Nephron progenitor cell (in vitro differentiated cells): ENCODE measurements at regions not wholly inside any gene's neighbourhood (a gene's known extent, or its start where the extent isn't known, plus 50 kb on each side); places are given as distances from the start of the nearest gene placed in this dataset.

Source experiments
- DNase-seq: peaks from one replicate; pipeline ENCODE4 v3.0.0; 2021
- H3K27ac Mint-ChIP-seq: 2 replicates; pipeline ENCODE4 v1.8.0; 2021; ENCODE audit warnings: mild to moderate bottlenecking, moderate library complexity, mixed read lengths
- H3K27me3 Mint-ChIP-seq: 2 replicates; pipeline ENCODE4 v1.8.0; 2021; ENCODE audit warnings: mild to moderate bottlenecking, low read depth, mixed read lengths; ENCODE audit not compliant: poor library complexity
- H3K36me3 Mint-ChIP-seq: 2 replicates; pipeline ENCODE4 v1.8.0; 2021; ENCODE audit warnings: low read depth, mixed read lengths
- H3K4me1 Mint-ChIP-seq: 2 replicates; pipeline ENCODE4 v1.8.0; 2021; ENCODE audit warnings: mixed read lengths
- H3K4me3 Mint-ChIP-seq: 2 replicates; pipeline ENCODE4 v1.8.0; 2021; ENCODE audit warnings: mild to moderate bottlenecking, moderate library complexity, mixed read lengths
- H3K9me3 Mint-ChIP-seq: 2 replicates; pipeline ENCODE4 v1.8.0; 2021; ENCODE audit warnings: mild to moderate bottlenecking, moderate library complexity, mixed read lengths
- CTCF ChIP-seq: fragments of 200-600 bp; sonication (generic); IDR thresholded peaks from 2 replicates; pipeline ENCODE4 v1.5.0; 2021; ENCODE audit warnings: antibody characterized with exemption

GRCh38 chr9:115759426-115759825 is 394.2 kb upstream of the PAPPA start:
- Mint-ChIP-seq H3K27me3 (peaks cover 8% of the 10 kb centered on the region), H3K27ac (no peak overlapping the region), H3K4me1 (peaks cover 5% of the 10 kb centered on the region), H3K36me3 (no peaks in the 10 kb centered on the region), H3K9me3 (peaks cover 11% of the 10 kb centered on the region), H3K4me3 (no peak overlapping the region)
- no peak for DNase-seq
- TF ChIP-seq CTCF: no peak

- H3K36me3 Mint-ChIP-seq: no peaks in the 10 kb centered on the region
- H3K9me3 Mint-ChIP-seq: peaks cover 12% of the 10 kb centered on the region
- no peak overlapping the region for H3K27ac Mint-ChIP-seq
- TF ChIP-seq CTCF: no peak
- no peaks in the 10 kb centered on the region for H3K27me3 Mint-ChIP-seq
- no peaks in the 10 kb centered on the region for H3K4me1 Mint-ChIP-seq
- H3K4me3 Mint-ChIP-seq: no peak overlapping the region
- no peak for DNase-seq
These were observed 388.9 kb upstream of the PAPPA start for GRCh38 chr9:115764645-115765044.

GRCh38 chr9:115765060-115765459 is 388.5 kb upstream of the PAPPA start:
- no peak for TF ChIP-seq CTCF
- H3K27me3 Mint-ChIP-seq: no peaks in the 10 kb centered on the region
- no peaks in the 10 kb centered on the region for H3K4me1 Mint-ChIP-seq
- H3K9me3 Mint-ChIP-seq: peaks cover 16% of the 10 kb centered on the region
- H3K27ac Mint-ChIP-seq: no peak overlapping the region
- no peak overlapping the region for H3K4me3 Mint-ChIP-seq
- DNase-seq: no peak
- H3K36me3 Mint-ChIP-seq: no peaks in the 10 kb centered on the region

GRCh38 chr9:115766370-115766955 is 387.1 kb upstream of the PAPPA start:
- Mint-ChIP-seq H3K9me3 (peaks cover 18% of the 10 kb centered on the region), H3K36me3 (no peaks in the 10 kb centered on the region), H3K27ac (no peak overlapping the region), H3K4me3 (no peak overlapping the region), H3K27me3 (no peaks in the 10 kb centered on the region), H3K4me1 (no peaks in the 10 kb centered on the region)
- TF ChIP-seq CTCF: no peak
- no peak for DNase-seq

GRCh38 chr9:115770521-115770920 is 383.1 kb upstream of the PAPPA start:
- H3K4me1 Mint-ChIP-seq: no peaks in the 10 kb centered on the region
- TF ChIP-seq CTCF: no peak
- H3K4me3 Mint-ChIP-seq: no peak overlapping the region
- no peak for DNase-seq
- peaks cover 7% of the 10 kb centered on the region for H3K9me3 Mint-ChIP-seq
- H3K27ac Mint-ChIP-seq: no peak overlapping the region
- H3K36me3 Mint-ChIP-seq: no peaks in the 10 kb centered on the region
- peaks cover 7% of the 10 kb centered on the region for H3K27me3 Mint-ChIP-seq

GRCh38 chr9:115775659-115776058 is 377.9 kb upstream of the PAPPA start:
- TF ChIP-seq CTCF: no peak
- Mint-ChIP-seq H3K27me3 (peaks cover 11% of the 10 kb centered on the region), H3K36me3 (no peaks in the 10 kb centered on the region), H3K4me1 (no peaks in the 10 kb centered on the region), H3K27ac (no peak overlapping the region), H3K9me3 (no peaks in the 10 kb centered on the region), H3K4me3 (no peak overlapping the region)
- no peak for DNase-seq
